Fibroblast of skin of abdomen (primary cell): ENCODE measurements at regions not wholly inside any gene's neighbourhood (a gene's known extent, or its start where the extent isn't known, plus 50 kb on each side); places are given as distances from the start of the nearest gene placed in this dataset.

Experiments
- DNase-seq: peaks from one replicate; pipeline ENCODE4 v3.0.0-alpha.2; 2013

DNA sequence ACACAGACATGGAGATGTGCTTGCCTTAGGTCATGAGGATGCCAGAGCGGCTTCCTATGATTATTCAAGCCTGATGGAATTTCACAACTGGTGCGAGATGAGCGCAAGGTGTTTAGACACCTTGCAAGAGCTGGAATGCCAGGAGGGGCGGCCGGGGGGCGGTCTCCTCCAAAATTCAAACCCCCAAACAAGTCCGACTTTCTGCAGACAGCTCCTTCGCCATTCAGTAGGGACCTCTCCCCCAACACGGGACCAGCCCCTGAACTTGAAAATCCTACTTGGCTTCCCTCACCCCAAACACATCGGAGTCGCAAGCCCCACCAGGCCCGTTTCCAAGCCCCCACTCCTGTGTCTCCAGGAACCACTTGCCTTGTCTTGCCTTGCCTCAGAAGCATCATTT is 64.8 kb upstream of the ID2 start:
- no peak for DNase-seq

DNA sequence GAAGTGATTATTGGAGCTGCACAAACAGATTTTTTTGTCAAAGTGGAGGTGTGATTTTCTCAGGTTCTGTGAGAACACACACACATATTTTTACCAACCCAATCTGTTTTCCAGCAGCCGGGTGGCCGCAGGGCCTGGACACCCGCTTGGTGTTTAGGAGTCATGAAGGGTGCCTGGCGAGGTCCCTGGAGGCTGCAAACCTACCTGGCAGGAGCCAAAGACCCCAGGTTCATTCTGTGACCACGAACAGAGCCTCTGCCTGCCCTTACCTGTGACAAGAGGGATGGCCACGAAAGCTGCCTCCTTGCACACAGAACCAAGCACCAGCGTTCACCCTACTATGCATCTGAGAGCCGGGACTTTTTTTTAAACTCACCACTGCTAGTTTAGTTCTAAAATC is 64.3 kb upstream of the ID2 start:
- no peak for DNase-seq

DNA sequence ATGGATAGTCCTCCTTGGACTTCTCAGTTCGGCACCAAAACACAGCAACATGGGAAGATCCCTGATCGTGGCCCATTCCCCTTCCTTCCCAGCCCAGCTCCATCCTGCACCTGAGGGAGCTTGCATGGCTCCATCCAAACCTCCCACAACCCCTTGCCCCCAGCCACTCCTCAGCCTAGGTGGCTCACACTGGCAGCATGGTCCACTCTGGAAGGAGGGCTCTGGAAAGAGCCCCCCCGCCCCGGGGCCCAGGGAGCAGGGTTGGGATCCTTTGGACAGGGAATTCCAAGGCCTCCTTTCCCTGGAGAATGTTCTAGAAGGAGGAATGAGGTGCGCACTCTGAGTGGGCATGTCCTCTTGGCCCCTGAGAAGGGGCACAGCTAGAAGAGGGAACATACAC is 62.8 kb upstream of the ID2 start:
- DNase-seq: no peak

DNA sequence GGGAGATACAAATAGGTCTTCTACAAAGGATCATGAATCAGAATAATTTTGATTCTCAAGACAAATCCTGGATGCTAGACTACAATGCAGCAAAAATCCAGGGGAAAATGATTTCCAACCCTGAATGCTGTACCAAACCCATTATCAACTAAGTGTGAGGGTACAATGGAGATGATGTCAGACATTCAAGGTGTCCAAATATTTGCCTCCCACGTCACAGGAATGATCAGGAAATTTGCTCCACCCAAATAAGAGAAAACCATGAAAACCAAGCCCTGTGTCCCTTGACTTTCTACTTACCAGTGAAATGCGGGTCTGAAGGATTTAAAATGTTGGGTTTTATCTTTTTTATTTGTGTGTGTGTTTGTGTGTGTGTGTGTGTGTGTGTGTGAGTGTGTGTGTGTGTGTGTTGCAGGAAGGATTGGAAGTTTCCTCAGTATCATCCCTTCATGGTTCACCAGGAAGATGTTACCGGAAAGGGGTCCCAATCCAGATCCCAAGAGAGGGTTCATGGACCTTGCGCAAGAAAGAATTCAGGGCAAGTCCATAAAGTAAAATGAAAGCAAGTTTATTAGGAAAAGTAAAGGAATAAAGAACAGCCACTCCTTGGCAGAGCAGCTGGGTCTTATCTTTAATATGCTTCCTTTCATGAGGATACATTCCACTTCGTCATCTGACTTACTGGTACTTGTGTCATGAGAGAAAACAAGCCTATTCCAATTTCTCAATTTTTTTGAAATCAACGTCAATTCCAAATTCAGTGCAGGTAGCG is 61.1 kb upstream of the ID2 start:
- no peak for DNase-seq

DNA sequence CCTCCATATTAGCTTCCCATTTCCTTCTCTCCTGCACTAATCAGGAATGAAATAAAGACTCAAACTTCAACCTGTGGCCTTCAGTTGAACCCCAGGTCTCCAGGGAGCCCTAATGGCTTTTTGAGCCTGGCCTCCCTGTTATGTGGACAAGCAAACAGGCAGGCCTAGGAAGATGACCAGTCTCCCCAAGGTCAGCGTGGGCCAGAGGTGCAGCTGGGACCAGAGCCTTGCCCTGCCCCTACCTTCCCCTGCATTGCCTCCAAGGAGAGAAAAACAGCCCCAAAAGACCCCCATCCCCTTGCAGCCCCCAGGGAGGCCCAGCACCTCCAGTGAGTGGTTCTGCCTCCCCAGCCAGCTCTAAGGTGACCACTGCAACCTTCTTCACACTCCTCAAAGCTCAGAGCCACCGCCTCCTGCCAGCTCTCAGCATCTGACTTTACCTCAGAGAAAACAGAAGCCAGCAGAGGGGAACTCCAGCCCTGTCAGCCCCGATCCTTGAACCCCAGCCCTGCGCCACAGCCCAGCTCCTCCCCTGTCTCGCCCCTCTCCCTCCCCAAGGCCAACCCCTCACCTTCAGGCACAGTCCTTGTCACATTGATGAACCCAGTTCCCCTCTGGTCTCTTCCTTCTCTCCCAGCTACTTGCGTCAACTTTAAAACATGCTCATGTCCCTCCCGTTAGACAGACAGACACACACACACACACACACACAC is 59.5 kb upstream of the ID2 start:
- DNase-seq: no peak

DNA sequence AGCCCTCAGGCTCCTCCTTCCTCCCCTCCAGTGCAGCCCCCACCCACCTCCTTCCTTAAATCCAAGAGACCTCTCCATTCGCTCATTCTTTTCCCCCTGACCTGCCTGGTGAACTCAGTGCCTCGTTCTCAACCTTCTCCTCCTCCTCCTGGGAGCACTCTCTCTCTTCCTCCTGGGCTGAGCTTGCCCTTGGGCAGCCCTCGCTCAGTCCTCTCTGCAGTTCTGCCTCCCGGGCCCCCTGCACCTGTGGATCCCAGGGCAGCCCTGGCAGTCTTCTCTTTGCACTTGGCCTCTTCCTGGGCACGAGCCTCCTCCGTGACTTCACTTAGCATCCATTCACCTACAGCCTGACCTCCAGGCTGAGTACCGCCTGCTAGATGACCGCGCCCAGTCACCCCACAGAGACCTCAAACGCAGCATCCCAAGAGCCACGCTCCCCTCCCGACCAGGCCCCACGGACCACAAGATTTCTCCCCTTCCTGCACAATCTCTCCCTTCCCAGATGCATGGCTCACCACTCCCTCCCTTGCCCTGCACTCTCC is 58.9 kb upstream of the ID2 start:
- DNase-seq: no peak

DNA sequence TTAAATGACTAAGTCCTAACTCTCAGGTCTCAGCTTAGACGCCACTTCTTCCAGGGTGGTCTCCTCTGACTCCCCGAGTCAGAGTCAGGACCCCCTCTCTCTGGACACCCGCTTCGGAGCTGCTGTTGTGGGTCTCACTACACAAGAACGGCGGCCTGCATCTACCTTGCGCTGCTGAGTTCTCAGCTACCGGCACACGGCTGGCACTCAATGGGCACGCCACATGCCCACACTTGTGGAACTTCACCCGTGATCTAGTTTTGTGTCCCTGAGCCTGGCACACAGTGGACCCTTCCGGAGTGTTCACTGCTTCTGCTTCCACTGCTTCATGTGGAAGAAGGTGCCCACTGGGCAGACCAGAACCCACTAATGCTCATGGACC is 58.3 kb upstream of the ID2 start:
- no peak for DNase-seq

DNA sequence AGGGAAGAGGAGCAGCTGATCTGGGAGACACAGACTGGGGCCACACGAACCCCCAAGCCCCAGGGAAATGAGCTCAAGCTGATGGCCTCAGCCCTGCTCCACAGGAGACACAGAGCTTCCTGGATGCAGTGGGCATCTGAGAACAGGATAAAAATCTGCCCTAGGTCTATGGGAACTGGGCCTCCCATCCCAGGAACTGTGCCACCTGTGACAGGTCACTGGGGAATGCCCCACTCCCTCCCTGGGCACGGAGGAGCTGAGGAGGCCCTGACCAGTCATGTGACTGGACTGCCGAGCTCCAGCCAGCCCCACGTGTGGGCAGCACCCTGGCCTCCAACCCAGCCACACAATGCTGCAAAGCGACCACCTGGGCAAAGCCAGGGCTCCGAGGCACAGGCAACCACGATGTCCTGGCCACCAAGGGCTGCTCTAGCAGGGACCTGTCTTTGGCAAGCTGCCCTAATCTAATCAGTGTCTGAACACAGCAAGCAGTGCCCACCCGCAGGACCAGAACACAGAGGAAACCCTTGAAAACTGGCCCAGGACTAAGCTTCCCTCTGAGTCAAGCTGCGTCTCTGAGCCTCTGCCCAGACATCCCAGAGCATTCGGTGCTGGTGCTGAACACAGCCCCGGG is 57.8 kb upstream of the ID2 start:
- DNase-seq: no peak

DNA sequence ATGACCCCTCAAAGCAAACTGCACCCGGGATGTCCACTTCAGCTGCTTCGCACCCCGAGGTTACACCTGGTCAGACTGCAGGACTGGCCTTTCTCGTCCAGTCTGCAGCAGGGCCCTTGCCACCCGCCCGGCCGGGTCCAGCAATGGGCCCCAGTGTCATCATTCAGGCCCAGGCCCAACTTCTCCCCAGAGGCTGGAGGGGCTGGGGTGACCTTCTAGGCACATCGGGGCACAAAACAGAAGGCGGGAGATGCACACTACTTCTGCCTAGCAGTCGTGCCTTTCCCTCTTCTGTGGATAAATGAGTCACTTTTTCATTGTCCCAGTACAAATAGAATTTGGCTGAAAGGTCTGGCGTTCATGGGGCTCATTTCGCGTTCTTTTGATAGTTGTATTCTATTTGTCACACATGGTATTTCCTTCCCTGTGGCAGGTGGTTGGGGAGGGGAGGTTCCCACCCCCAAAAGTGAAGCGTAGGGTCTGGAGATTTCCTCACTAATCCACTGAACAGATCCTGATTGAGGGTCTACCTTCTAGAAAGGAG is 56.9 kb upstream of the ID2 start:
- no peak for DNase-seq

DNA sequence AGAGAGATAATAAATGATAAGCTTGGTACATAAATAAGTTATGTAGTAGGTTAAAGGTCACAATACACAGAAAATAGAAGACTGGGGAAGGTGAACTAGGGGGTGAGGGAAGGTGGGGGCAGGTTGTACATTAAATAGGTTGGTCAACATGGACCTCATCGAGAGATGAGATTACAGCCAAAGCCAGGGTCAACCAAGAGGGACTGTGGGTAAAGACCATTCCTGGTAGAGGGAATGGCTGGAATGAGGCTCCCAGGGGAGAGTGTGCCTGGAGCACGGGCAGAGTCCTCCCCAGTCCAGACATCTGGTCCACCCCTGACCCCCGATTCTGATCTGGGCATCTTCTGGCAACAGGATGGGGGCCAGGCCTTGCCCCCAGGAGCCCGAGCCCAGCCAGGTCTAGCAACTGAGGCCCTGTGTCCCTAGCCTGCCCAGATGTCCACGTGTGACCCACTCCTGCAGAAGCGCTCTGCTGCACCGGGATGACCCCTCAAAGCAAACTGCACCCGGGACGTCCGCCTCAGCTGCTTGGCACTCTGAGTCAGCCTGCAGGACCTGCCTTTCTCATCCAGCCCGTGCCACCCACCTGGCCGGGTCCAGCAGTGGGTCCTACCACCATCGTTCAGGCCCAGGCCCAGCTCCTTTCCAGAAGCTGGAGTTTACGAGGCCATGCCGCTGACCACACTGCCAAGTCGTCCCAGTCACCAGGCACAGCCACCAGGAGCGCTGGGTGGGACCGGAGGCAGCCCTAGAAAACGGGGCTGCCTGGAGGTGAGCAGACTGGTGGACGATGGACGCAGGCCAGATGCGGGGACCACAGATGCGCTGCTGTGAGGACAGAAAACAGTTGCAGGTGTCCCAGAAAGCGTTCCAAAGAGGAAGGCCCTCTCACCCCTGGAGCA is 56.2 kb upstream of the ID2 start:
- no peak for DNase-seq

DNA sequence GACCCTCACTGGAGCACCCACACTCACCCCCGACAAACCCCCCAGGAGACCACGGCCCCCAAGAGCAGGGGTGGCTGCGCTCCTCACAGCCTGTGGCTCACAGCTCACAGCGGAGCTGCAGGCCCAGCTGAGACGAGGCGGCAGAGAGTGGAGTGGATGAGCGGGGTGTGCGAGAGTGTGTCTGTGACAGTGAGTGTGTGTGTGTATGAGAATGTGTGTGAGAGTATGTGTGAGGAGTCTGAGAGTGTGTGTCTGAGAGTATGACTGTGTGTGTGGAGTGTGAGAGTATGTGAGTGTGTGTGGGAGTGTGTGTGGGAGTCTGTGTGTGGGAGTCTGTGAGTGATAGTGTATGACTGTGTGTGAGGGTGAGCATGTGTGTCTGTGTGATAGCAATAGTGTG is 55.3 kb upstream of the ID2 start:
- DNase-seq: no peak

DNA sequence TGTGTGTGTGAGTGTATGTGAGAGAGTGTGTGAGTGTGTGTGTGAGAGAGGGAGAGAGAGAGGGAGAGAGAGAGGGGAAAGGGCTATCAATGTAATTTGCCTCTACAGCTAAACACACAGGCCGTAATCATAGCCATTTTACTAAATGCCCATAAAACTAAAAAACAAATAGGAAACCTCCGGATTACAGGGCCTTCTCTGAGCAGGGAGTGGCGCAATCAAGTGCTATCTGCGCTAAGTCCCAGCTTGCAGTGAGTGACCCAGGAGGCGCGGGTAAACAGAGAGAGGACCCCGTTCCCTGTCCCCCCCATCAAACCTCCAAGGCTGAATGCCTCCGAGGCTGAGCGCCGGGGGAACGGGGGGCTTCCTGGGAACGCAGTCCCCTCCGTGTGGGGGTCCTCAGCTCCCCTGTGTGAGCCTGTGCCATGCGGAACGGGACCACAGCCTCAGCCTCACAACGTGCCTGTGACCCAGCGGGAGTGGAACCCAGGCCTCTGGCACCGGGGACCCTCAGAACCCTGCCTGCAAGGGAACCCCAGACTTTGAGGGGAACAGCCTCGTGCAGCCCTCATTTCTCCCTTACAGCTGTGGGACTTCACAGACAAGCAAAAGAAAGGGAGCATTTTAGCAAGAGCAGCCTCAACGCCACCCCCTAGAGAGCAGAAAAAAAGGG is 54.7 kb upstream of the ID2 start:
- DNase-seq: no peak

DNA sequence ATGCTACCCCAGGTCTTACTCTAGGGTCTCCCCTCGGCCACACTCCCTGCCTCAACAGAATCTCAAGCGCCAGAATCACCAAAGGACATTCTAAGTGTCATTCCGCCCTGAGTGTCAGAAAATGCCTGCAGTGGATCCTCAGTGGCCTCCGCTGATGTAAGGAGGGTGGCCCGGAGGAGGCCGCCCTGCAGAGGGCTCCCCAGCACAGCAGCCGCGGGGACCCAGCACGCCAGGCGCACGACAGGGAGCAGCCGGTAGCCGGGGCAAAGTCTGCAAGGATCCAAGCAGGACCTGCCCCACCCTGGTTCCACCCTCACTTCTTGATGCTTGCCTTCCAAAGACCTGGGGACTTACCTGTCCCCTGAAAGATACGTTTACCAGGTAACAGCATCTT is 54.2 kb upstream of the ID2 start:
- DNase-seq: no peak

DNA sequence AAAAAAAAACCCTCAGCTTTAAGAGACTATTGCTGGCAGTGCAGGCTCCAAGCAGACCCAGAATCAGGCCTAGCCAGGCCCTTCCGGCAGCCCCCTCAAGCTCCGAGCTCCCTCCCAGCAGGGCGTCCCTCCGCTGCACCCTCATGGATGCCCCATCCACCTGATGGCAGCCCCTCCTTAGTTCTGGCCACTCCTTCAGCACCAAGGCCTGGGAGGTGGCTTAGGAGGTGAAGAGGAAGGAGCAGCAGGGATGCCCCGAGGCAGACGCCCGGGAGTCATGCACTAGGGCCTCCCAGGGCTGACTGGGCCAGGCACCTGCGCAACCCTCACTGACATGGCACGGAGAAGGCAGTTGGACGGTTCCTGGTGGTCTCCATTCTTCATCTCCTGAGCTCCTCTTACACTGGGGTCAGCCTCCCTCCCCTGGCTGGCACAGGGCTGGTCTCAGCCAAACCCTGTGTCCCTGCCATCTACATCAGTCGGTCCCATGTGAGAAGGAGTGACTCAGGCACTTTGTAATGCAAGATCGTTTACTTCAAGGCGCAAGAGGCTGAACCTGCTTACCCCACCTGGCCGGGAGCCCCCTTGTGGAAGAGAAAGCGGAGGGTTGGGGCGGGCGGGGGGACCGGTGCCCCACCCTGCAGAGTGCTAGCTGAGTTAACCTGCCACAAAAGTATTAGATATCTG is 53.5 kb upstream of the ID2 start:
- no peak for DNase-seq

DNA sequence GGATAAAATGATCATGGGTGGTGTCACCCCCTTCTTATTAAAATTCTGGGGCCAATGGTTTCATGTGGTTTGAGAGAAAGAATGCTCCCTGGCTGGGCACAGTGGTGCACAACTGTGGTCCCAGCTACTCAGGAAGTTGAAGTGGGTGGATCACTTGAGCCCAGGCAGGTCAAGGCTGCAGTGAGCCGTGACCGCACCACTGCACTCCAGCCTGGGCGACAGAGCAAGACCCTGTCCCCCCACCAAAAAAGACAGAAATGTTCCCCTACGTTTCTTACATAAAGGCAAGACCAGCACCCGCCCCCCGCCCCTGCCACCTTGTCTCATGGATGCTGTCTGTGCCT is 53.0 kb upstream of the ID2 start:
- DNase-seq: no peak

DNA sequence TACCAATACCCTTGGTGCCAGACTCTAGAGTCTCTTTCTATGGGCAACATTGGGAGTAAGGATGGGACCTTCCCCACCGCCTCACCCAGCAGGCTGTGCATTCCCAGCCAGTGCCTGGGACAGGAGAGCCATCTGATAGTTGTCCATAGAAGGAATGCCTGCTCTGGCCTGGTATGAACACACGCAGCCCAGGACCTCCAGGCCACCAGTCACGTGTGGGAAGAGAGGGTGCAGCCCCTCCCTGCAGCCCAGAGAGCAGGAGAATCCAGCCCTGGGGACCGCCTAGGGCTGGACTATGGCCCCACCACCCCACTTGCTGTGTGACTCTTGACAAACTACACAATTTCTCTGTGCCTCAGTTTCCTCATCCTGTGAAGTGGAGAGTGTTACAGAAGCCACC is 52.5 kb upstream of the ID2 start:
- DNase-seq: no peak

DNA sequence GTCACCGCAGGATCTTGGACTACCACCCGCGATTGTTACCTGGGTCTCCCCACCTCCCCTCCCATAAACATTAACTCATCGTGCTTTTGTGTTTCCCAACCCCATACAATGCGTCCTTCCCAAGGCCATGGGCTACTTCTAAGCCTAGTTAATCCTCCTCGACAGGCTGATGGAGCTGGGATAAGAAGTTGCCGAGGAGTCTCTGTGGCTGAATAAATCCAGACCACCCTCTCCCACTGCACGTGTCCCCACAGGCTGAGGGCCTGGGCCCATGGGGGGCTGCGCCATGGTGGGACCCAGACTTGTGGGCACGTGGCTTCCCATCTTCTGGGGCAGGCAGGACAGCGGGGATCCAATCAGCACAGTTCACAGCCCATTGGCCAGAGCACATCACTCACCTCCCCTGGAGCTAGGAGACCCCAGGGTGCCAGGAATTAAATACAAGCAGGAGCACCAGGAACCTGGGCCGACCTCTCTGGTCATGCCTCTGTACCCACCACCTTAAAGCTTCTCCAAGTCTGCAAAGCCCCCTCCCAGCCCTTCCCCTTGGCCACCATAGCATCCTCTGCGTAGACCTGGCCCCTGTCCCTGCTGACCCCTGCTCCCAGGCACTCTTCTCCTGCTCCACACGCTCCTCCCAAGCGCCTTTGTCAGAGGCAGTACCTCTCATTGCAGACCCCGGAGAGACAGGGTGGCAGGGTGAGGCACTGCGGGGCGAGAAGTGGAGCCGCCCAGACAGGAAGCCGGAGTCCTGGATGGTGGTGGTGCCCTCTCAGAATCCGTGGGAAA is 51.0 kb upstream of the ID2 start:
- DNase-seq: no peak

DNA sequence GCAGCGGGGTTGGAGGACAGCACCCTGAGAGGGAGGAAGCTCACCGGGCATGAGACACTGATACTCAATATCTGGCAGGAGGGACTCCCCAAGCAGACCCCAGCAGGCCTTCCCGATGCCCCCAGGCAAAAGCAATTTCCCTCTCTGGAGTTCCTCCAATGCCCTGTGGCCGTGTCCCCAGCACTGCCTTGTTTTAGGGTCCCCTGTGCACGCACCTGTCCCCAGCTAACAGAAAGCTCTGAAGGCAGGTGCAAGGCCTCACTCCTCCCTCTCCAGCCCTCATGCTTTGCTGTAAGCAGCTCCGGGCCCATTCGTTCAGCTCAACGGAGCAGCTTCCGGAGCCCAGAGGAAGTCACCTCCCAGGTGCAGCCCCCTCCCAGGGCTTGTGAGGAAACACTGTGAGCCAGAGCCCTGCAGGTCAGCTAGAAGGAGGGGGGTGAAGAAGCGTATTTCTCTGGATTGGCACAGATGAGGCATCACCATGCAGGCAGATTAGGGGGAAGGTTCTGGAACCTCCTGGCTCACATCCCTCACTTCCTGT is 50.3 kb upstream of the ID2 start:
- DNase-seq: no peak
